HEK293T (cell line): ENCODE measurements at regions not wholly inside any gene's neighbourhood (a gene's known extent, or its start where the extent isn't known, plus 50 kb on each side); places are given as distances from the start of the nearest gene placed in this dataset.

Experiments
- ARNT ChIP-seq: fragments of 450-650 bp; IDR thresholded peaks from 2 replicates; pipeline ENCODE4 v1.6.1; 2017; ENCODE audit warnings: mild to moderate bottlenecking
- CTBP1 ChIP-seq: fragments of 450-650 bp; IDR thresholded peaks from 2 replicates; pipeline ENCODE4 v1.6.1; 2016; ENCODE audit warnings: borderline replicate concordance
- FOXM1 ChIP-seq: fragments of 450-650 bp; IDR thresholded peaks from 2 replicates; pipeline ENCODE4 v1.6.1; 2017; ENCODE audit warnings: mild to moderate bottlenecking, borderline replicate concordance
- SUZ12 ChIP-seq: fragments of 450-650 bp; IDR thresholded peaks from 2 replicates; pipeline ENCODE4 v1.6.1; 2016; ENCODE audit warnings: mild to moderate bottlenecking
- TARDBP ChIP-seq: fragments of 450-650 bp; IDR thresholded peaks from 2 replicates; pipeline ENCODE4 v1.6.1; 2016
- ZNF384 ChIP-seq: fragments of 450-650 bp; IDR thresholded peaks from 2 replicates; pipeline ENCODE4 v1.6.1; 2016

GRCh38 chr2:8281234-8281633, 400.6 kb upstream of the ID2 start:
- no peak for TF ChIP-seq FOXM1
- no peak for TF ChIP-seq SUZ12
- TF ChIP-seq ARNT: no peak
- no peak for TF ChIP-seq ZNF384
- no peak for TF ChIP-seq TARDBP
- no peak for TF ChIP-seq CTBP1
